AG04449 (cell line): ENCODE measurements at regions not wholly inside any gene's neighbourhood (a gene's known extent, or its start where the extent isn't known, plus 50 kb on each side); places are given as distances from the start of the nearest gene placed in this dataset.

Experiments
- CTCF ChIA-PET: fragments of 350-600 bp; formaldehyde crosslinking; extraction: SDS; loops from one replicate; lab custom pipeline; 2021; ENCODE audit warnings: antibody characterized with exemption; lab: Yijun Ruan, JAX
- POLR2A ChIA-PET: fragments of 400-600, 350-600 bp; formaldehyde crosslinking; extraction: SDS; loops from one replicate; lab custom pipeline; 2020; ENCODE audit warnings: antibody characterized with exemption, inconsistent platforms; lab: Yijun Ruan, JAX
- DNase-seq: peaks from one replicate; pipeline ENCODE4 v3.0.0-alpha.2; 2010; ENCODE audit warnings: low read depth, low spot score
- H3K4me3 ChIP-seq: 2 replicates; pipeline ENCODE4 v1.5.1; 2011; ENCODE audit warnings: low read depth, mild to moderate bottlenecking, control low read depth, low read length
- TF ChIP-seq, protein P1 (sequence below): IDR thresholded peaks from one replicate; pipeline ENCODE4 v1.5.1; 2011; ENCODE audit warnings: mild to moderate bottlenecking, moderate library complexity, low read length, control low read depth, inconsistent platforms; ENCODE audit not compliant: insufficient read depth; ENCODE audit errors: missing control alignments

DNA sequence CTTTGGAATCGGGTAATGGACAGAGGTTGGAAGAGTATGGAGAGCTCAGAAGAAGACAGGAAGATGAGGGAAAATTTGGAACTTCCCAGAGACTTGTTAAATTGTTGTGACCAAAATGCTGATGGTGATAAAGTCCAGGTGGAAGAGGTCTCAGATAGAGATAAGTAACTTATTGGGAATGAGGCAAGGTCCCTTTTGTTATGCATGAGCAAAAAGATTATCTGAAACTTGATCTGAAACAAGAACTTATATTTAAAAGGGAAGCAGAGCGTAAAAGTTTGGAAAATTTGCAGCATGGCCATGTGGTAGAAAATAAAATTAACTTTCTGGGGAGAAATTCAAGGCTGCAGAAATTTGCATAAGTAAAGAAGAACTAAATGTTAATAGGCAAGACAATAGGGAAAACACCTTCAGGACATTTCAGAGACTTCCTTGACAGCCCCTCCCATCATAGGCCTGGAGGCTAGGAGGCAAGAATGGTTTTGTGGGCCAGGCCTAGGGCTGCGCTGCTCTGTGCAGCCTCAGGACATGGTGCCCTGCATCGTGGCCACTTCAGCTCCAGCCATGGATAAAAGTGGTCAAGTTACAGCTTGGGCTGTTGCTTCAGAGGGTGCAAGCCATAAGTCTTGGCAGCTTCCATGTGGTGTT lies 425.7 kb upstream of the PRICKLE1 start:
- TF ChIP-seq, protein P1, sequence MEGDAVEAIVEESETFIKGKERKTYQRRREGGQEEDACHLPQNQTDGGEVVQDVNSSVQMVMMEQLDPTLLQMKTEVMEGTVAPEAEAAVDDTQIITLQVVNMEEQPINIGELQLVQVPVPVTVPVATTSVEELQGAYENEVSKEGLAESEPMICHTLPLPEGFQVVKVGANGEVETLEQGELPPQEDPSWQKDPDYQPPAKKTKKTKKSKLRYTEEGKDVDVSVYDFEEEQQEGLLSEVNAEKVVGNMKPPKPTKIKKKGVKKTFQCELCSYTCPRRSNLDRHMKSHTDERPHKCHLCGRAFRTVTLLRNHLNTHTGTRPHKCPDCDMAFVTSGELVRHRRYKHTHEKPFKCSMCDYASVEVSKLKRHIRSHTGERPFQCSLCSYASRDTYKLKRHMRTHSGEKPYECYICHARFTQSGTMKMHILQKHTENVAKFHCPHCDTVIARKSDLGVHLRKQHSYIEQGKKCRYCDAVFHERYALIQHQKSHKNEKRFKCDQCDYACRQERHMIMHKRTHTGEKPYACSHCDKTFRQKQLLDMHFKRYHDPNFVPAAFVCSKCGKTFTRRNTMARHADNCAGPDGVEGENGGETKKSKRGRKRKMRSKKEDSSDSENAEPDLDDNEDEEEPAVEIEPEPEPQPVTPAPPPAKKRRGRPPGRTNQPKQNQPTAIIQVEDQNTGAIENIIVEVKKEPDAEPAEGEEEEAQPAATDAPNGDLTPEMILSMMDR, result no peak
- DNase-seq, result no peak
- ChIA-PET CTCF (no interaction called here), POLR2A (no interaction called here)
- H3K4me3 ChIP-seq, result no peak overlapping the region

DNA sequence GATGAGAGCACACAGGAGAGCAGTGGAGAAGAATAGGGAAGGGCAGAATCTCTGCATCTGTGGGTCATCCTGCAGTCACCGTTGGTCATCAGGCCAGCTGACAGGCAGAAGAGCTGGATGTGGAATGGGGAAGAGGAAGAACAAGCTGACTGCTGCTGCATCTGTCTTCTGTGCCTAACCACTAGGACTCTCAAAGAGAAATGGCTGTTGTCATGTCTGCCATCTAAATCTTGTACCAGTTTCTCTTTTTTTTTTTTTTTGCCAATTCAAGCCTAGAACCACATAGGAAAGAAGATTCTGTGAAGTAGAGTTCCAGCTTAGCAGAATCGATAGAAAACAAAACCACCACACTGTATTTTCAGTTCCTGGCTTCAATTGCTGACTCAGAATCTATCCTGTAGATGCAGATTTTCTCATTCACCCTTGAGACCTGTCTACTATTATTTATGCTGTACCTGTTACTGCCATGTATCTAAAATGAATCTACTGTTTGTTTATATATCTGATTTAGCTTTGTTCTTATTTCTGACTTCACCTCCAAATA lies 421.9 kb upstream of the PRICKLE1 start:
- POLR2A ChIA-PET, result interaction anchor here (0.6 kb wide), 1 partner anchor 123 kb away, joined by 4 read pairs; no protein-coding TSS in a partner anchor
- CTCF ChIA-PET, result no interaction called here
- no peak for DNase-seq
- H3K4me3 ChIP-seq, result no peak overlapping the region
- TF ChIP-seq, protein P1, result no peak

DNA sequence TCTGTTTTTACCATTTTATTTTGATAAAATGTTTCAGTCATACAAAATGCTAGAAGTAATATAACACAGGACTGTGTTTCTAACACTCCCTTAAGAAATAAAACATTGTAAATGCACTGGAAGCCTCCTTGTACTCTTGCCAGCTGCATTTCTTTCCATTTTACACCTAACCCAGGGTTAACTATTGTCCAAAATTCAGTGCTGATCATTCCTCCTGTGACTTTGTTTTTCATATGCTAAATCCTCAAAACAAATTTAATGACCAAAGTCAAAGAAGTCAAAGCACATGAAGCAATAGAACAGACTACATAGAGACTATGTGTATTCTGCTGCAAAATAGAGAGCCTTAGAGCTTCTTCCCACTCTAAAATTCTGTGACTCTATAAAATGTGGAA lies 420.3 kb upstream of the PRICKLE1 start:
- H3K4me3 ChIP-seq, result no peak overlapping the region
- CTCF ChIA-PET, result no interaction called here
- DNase-seq, result no peak
- POLR2A ChIA-PET, result no interaction called here
- TF ChIP-seq, protein P1, result no peak

DNA sequence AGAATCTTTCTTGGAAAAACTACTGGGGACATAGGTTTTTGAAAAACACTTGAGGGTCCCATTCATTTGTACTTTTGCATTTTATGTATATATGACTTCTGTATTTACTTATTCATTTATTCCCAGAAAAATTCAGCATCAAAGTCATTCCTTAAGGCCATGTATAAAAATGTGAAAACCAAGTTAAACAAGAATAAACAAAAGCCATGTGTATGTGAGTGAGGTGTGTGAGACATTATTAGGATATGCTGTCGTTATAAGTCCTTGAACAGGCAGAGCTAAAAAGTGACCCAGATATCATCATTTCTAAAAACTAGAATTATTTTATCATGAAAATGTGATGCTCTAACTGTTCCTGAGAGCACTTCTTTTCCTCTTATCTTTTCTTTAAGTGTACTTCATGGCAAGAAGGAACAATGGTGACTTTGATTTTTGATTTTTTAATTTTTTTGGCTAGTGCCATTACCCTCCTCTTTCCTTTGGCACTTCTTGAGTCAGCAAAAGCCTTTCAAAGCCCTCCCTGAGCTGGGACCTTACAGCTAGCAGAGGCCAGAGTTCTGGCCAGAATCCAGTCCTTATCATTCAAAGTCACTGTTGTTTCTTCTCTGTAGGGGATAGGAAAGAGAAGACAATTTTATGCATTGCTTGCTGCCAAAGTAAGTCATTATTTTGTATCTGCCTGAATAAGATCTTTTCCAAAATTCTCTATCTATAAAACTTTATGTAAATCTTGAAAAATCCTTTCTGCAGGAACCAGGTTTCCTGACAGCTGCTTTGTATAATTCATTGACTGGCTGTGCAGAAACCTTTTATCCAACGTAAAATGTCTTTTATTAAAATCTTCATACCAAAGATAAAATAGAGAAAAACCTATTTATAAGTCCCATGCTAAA lies 419.7 kb upstream of the PRICKLE1 start:
- ChIA-PET POLR2A (no interaction called here), CTCF (no interaction called here)
- TF ChIP-seq, protein P1, result no peak
- no peak overlapping the region for H3K4me3 ChIP-seq
- no peak for DNase-seq

DNA sequence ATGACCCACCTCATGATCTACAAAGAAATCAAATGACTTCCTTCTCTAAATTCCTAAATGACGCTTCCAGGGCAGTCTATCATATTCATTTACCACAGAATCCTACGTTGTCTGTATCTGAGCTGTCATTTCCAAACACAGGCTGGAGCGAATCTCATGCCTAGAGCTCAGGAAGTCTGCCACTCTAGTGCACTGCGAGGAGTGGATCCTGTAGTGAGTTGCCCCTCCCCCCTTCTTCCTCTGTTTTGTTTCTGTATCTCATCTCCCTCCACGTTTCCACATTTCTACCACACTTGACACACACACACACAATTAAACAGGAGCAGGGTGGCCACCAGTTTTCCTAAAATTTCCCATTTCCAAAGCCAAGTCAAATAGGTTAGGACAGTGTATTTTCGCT lies 415.4 kb upstream of the PRICKLE1 start:
- CTCF ChIA-PET, result interaction anchor here (0.9 kb wide), 1 partner anchor 632 kb away, joined by 3 read pairs; no protein-coding TSS in a partner anchor
- no peak for DNase-seq
- POLR2A ChIA-PET, result no interaction called here
- TF ChIP-seq, protein P1, result no peak
- H3K4me3 ChIP-seq, result no peak overlapping the region

DNA sequence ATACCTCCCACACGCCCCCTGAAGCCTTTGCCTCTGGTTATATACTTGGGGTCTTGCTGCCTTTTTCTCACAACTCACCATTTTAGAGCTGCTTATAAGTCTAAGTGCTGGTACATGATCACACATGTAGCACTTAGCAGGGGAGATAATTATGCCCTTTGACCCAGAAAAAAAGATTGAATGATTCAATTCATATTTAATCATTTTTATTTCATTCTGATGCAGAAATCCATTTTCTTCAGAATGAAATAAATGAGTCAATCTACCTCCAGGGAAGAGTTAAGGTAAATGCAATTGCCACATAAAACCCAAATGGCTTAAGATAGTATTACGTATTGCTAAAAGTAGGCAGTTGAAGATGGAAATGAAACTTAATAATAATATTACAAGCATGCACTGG lies 414.6 kb upstream of the PRICKLE1 start:
- no peak overlapping the region for H3K4me3 ChIP-seq
- DNase-seq, result no peak
- POLR2A ChIA-PET, result no interaction called here
- CTCF ChIA-PET, result no interaction called here
- TF ChIP-seq, protein P1, result no peak
